Activated CD4-positive, alpha-beta memory T cell treated with anti-CD3 and anti-CD28 coated beads for 36 hours (primary cell): ENCODE measurements at regions not wholly inside any gene's neighbourhood (a gene's known extent, or its start where the extent isn't known, plus 50 kb on each side); places are given as distances from the start of the nearest gene placed in this dataset.

ENCODE experiments used
- CTCF ChIA-PET: fragments of 350-600 bp; sonication (Branson Sonifier 250); formaldehyde crosslinking; loops from one replicate; lab custom pipeline; 2021; ENCODE audit warnings: antibody characterized with exemption, inconsistent platforms; lab: Charles Lee
- POLR2A ChIA-PET: fragments of 350-600 bp; sonication (Branson Sonifier 250); formaldehyde crosslinking; loops from one replicate; lab custom pipeline; 2021; ENCODE audit warnings: antibody characterized with exemption; lab: Charles Lee
- DNase-seq: peaks from one replicate; pipeline ENCODE4 v3.0.0-alpha.2; 2020
- H3K27ac Mint-ChIP-seq: one replicate; pipeline ENCODE4 v1.8.0; 2021; ENCODE audit warnings: mixed read lengths
- H3K27me3 Mint-ChIP-seq: one replicate; pipeline ENCODE4 v1.8.0; 2021; ENCODE audit warnings: mixed read lengths
- H3K36me3 Mint-ChIP-seq: one replicate; pipeline ENCODE4 v1.8.0; 2021; ENCODE audit warnings: mixed read lengths
- H3K4me1 Mint-ChIP-seq: one replicate; pipeline ENCODE4 v1.8.0; 2021; ENCODE audit warnings: low read depth, mixed read lengths
- H3K4me3 Mint-ChIP-seq: one replicate; pipeline ENCODE4 v1.8.0; 2021; ENCODE audit warnings: mild to moderate bottlenecking, mixed read lengths
- H3K9me3 Mint-ChIP-seq: one replicate; pipeline ENCODE4 v1.8.0; 2021; ENCODE audit warnings: mixed read lengths
- intact Hi-C: fragments of 100-400 bp; cut with micrococcal nuclease; formaldehyde crosslinking; loops from one replicate; pipeline ENCODE4 v1.15.1; 2023

- Mint-ChIP-seq H3K27me3 (no peaks in the 10 kb centered on the region), H3K4me1 (no peaks in the 10 kb centered on the region), H3K9me3 (no peaks in the 10 kb centered on the region), H3K27ac (no peak overlapping the region), H3K4me3 (no peak overlapping the region), H3K36me3 (no peaks in the 10 kb centered on the region)
- ChIA-PET CTCF (no interaction called here), POLR2A (no interaction called here)
- intact Hi-C loops, result no loop called here
- DNase-seq, result no peak
Measured at GRCh38 chr2:66069937-66070720, 364.8 kb upstream of the MEIS1 start.

- DNase-seq, result no peak
- H3K27me3 Mint-ChIP-seq, result no peaks in the 10 kb centered on the region
- intact Hi-C loops, result no loop called here
- H3K4me1 Mint-ChIP-seq, result no peaks in the 10 kb centered on the region
- H3K4me3 Mint-ChIP-seq, result no peak overlapping the region
- no peaks in the 10 kb centered on the region for H3K9me3 Mint-ChIP-seq
- CTCF ChIA-PET, result no interaction called here
- no peak overlapping the region for H3K27ac Mint-ChIP-seq
- no peaks in the 10 kb centered on the region for H3K36me3 Mint-ChIP-seq
- POLR2A ChIA-PET, result no interaction called here
Measured at GRCh38 chr2:66066032-66066431, 368.9 kb upstream of the MEIS1 start.

GRCh38 chr2:66059332-66059731 lies 375.6 kb upstream of the MEIS1 start:
- CTCF ChIA-PET, result no interaction called here
- Mint-ChIP-seq H3K36me3 (no peaks in the 10 kb centered on the region), H3K4me3 (no peak overlapping the region), H3K4me1 (no peaks in the 10 kb centered on the region), H3K27me3 (no peaks in the 10 kb centered on the region), H3K9me3 (no peaks in the 10 kb centered on the region), H3K27ac (no peak overlapping the region)
- POLR2A ChIA-PET, result no interaction called here
- intact Hi-C loops, result no loop called here
- no peak for DNase-seq

- Mint-ChIP-seq H3K27ac (no peak overlapping the region), H3K4me1 (no peaks in the 10 kb centered on the region), H3K27me3 (no peaks in the 10 kb centered on the region), H3K9me3 (no peaks in the 10 kb centered on the region), H3K4me3 (no peak overlapping the region), H3K36me3 (no peaks in the 10 kb centered on the region)
- no peak for DNase-seq
- CTCF ChIA-PET, result no interaction called here
- intact Hi-C loops, result no loop called here
- POLR2A ChIA-PET, result no interaction called here
Measured at GRCh38 chr2:66058675-66059074, 376.2 kb upstream of the MEIS1 start.

GRCh38 chr2:66057844-66058243 lies 377.1 kb upstream of the MEIS1 start:
- no peaks in the 10 kb centered on the region for H3K4me1 Mint-ChIP-seq
- intact Hi-C loops, result no loop called here
- no peaks in the 10 kb centered on the region for H3K9me3 Mint-ChIP-seq
- no peaks in the 10 kb centered on the region for H3K27me3 Mint-ChIP-seq
- no peaks in the 10 kb centered on the region for H3K36me3 Mint-ChIP-seq
- H3K4me3 Mint-ChIP-seq, result no peak overlapping the region
- POLR2A ChIA-PET, result no interaction called here
- H3K27ac Mint-ChIP-seq, result no peak overlapping the region
- CTCF ChIA-PET, result no interaction called here
- DNase-seq, result no peak

- Mint-ChIP-seq H3K9me3 (no peaks in the 10 kb centered on the region), H3K27me3 (no peaks in the 10 kb centered on the region), H3K4me1 (no peaks in the 10 kb centered on the region), H3K36me3 (no peaks in the 10 kb centered on the region), H3K27ac (no peak overlapping the region), H3K4me3 (no peak overlapping the region)
- CTCF ChIA-PET, result no interaction called here
- intact Hi-C loops, result no loop called here
- POLR2A ChIA-PET, result no interaction called here
- no peak for DNase-seq
Measured at GRCh38 chr2:66050392-66050791, 384.5 kb upstream of the MEIS1 start.

- Mint-ChIP-seq H3K36me3 (no peaks in the 10 kb centered on the region), H3K4me1 (no peaks in the 10 kb centered on the region), H3K9me3 (no peaks in the 10 kb centered on the region), H3K27ac (no peak overlapping the region), H3K27me3 (no peaks in the 10 kb centered on the region), H3K4me3 (no peak overlapping the region)
- ChIA-PET CTCF (no interaction called here), POLR2A (no interaction called here)
- DNase-seq, result no peak
- intact Hi-C loops, result no loop called here
Measured at GRCh38 chr2:66048667-66049066, 386.3 kb upstream of the MEIS1 start.

GRCh38 chr2:66041902-66042657 lies 392.8 kb upstream of the MEIS1 start:
- Mint-ChIP-seq H3K27ac (no peak overlapping the region), H3K36me3 (no peaks in the 10 kb centered on the region), H3K4me1 (no peaks in the 10 kb centered on the region), H3K9me3 (no peaks in the 10 kb centered on the region), H3K27me3 (no peaks in the 10 kb centered on the region), H3K4me3 (no peak overlapping the region)
- intact Hi-C loops, result no loop called here
- ChIA-PET CTCF (no interaction called here), POLR2A (no interaction called here)
- no peak for DNase-seq

- no peaks in the 10 kb centered on the region for H3K9me3 Mint-ChIP-seq
- H3K27ac Mint-ChIP-seq, result no peak overlapping the region
- H3K27me3 Mint-ChIP-seq, result no peaks in the 10 kb centered on the region
- intact Hi-C loops, result no loop called here
- no peak for DNase-seq
- no peaks in the 10 kb centered on the region for H3K36me3 Mint-ChIP-seq
- CTCF ChIA-PET, result no interaction called here
- POLR2A ChIA-PET, result no interaction called here
- no peaks in the 10 kb centered on the region for H3K4me1 Mint-ChIP-seq
- H3K4me3 Mint-ChIP-seq, result no peak overlapping the region
Measured at GRCh38 chr2:66036948-66037347, 398.0 kb upstream of the MEIS1 start.

- CTCF ChIA-PET, result no interaction called here
Measured at GRCh38 chr2:66034467-66034866, 400.5 kb upstream of the MEIS1 start.

GRCh38 chr2:66032226-66032775 lies 402.6 kb upstream of the MEIS1 start:
- Mint-ChIP-seq H3K9me3 (peaks cover 3% of the 10 kb centered on the region), H3K27ac (no peak overlapping the region), H3K27me3 (no peaks in the 10 kb centered on the region), H3K36me3 (no peaks in the 10 kb centered on the region), H3K4me1 (no peaks in the 10 kb centered on the region), H3K4me3 (no peak overlapping the region)
- ChIA-PET CTCF (no interaction called here), POLR2A (no interaction called here)
- intact Hi-C loops, result no loop called here
- DNase-seq, result no peak

More at GRCh38 chr2:66034467-66034866, 400.5 kb upstream of the MEIS1 start:
- H3K36me3 Mint-ChIP-seq, result no peaks in the 10 kb centered on the region
- no peaks in the 10 kb centered on the region for H3K4me1 Mint-ChIP-seq
- no peak overlapping the region for H3K4me3 Mint-ChIP-seq
- intact Hi-C loops, result no loop called here
- POLR2A ChIA-PET, result no interaction called here
- DNase-seq, result no peak
- no peaks in the 10 kb centered on the region for H3K27me3 Mint-ChIP-seq
- no peak overlapping the region for H3K27ac Mint-ChIP-seq
- peaks cover 2% of the 10 kb centered on the region for H3K9me3 Mint-ChIP-seq

GRCh38 chr2:66031236-66031635 lies 403.7 kb upstream of the MEIS1 start:
- no peaks in the 10 kb centered on the region for H3K36me3 Mint-ChIP-seq
- no peak overlapping the region for H3K27ac Mint-ChIP-seq
- CTCF ChIA-PET, result no interaction called here
- H3K4me1 Mint-ChIP-seq, result no peaks in the 10 kb centered on the region
- peaks cover 3% of the 10 kb centered on the region for H3K9me3 Mint-ChIP-seq
- DNase-seq, result no peak
- no peak overlapping the region for H3K4me3 Mint-ChIP-seq
- POLR2A ChIA-PET, result no interaction called here
- intact Hi-C loops, result no loop called here
- H3K27me3 Mint-ChIP-seq, result no peaks in the 10 kb centered on the region
